HG03354 (cell line): ENCODE measurements at regions not wholly inside any gene's neighbourhood (a gene's known extent, or its start where the extent isn't known, plus 50 kb on each side); places are given as distances from the start of the nearest gene placed in this dataset.
"Not testable (repeated sequence)": the region's sequence is repeated elsewhere in the genome, so short reads cannot be mapped to it uniquely, and the experiment has no call there.

Source experiments
- ATAC-seq: cut with Tn5 transposase; IDR thresholded peaks from one replicate; pipeline ENCODE4 v1.9.1; 2021; ENCODE audit warnings: mild to moderate bottlenecking; ENCODE audit not compliant: unreplicated experiment, poor library complexity, severe bottlenecking

- ATAC-seq: no peak
Observed at GRCh38 chr13:90884066-90884465, 463.4 kb upstream of the MIR17HG start.

- no peak for ATAC-seq
Observed at GRCh38 chr13:90889906-90890834, 457.3 kb upstream of the MIR17HG start.

- ATAC-seq: no peak
Observed at GRCh38 chr13:90891329-90891728, 456.2 kb upstream of the MIR17HG start.

- ATAC-seq: not testable (repeated sequence)
Observed at GRCh38 chr13:90893199-90893598, 454.3 kb upstream of the MIR17HG start.

- no peak for ATAC-seq
Observed at GRCh38 chr13:90896002-90896401, 451.5 kb upstream of the MIR17HG start.

GRCh38 chr13:90898811-90899210, 448.7 kb upstream of the MIR17HG start:
- no peak for ATAC-seq

- no peak for ATAC-seq
Observed at GRCh38 chr13:90899416-90899815, 448.1 kb upstream of the MIR17HG start.

- ATAC-seq: no peak
Observed at GRCh38 chr13:90902255-90902654, 445.2 kb upstream of the MIR17HG start.

- ATAC-seq: no peak
Observed at GRCh38 chr13:90906554-90906953, 440.9 kb upstream of the MIR17HG start.

GRCh38 chr13:90908792-90909191, 438.7 kb upstream of the MIR17HG start:
- ATAC-seq: no peak

- no peak for ATAC-seq
Observed at GRCh38 chr13:90910018-90910639, 437.4 kb upstream of the MIR17HG start.

- no peak for ATAC-seq
Observed at GRCh38 chr13:90912247-90912646, 435.2 kb upstream of the MIR17HG start.

- ATAC-seq: no peak
Observed at GRCh38 chr13:90918536-90918935, 429.0 kb upstream of the MIR17HG start.

- ATAC-seq: no peak
Observed at GRCh38 chr13:90919153-90919552, 428.3 kb upstream of the MIR17HG start.

GRCh38 chr13:90926459-90926858, 421.0 kb upstream of the MIR17HG start:
- no peak for ATAC-seq

- ATAC-seq: no peak
Observed at GRCh38 chr13:90928109-90928508, 419.4 kb upstream of the MIR17HG start.

- ATAC-seq: no peak
Observed at GRCh38 chr13:90933097-90933826, 414.2 kb upstream of the MIR17HG start.

GRCh38 chr13:90934741-90935140, 412.7 kb upstream of the MIR17HG start:
- ATAC-seq: no peak

- no peak for ATAC-seq
Observed at GRCh38 chr13:90938848-90939247, 408.6 kb upstream of the MIR17HG start.

- ATAC-seq: no peak
Observed at GRCh38 chr13:90943946-90944345, 403.5 kb upstream of the MIR17HG start.
